Peyer's patch (tissue), 4 donors: ENCODE measurements at regions not wholly inside any gene's neighbourhood (a gene's known extent, or its start where the extent isn't known, plus 50 kb on each side); places are given as distances from the start of the nearest gene placed in this dataset.

Source experiments
- POLR2A ChIP-seq, 2 donors: fragments of 450-650 bp; IDR thresholded peaks; one replicate each; pipeline ENCODE4 v1.5.1; 2017; ENCODE audit warnings: antibody characterized with exemption in 2 of 2, mild to moderate bottlenecking in 2 of 2, moderate library complexity in 2 of 2
- TF ChIP-seq, protein P1 (sequence below), 6 experiments: fragments of 450-650 bp in 4 of 6; fragments of 200-600 bp in 2 of 6; sonication (generic) in 1 of 6; IDR thresholded peaks; one replicate each; pipeline ENCODE4 v1.5.1; 2017 to 2019; ENCODE audit warnings: antibody characterized with exemption in 6 of 6, mild to moderate bottlenecking in 3 of 6, moderate library complexity in 1 of 6

DNA sequence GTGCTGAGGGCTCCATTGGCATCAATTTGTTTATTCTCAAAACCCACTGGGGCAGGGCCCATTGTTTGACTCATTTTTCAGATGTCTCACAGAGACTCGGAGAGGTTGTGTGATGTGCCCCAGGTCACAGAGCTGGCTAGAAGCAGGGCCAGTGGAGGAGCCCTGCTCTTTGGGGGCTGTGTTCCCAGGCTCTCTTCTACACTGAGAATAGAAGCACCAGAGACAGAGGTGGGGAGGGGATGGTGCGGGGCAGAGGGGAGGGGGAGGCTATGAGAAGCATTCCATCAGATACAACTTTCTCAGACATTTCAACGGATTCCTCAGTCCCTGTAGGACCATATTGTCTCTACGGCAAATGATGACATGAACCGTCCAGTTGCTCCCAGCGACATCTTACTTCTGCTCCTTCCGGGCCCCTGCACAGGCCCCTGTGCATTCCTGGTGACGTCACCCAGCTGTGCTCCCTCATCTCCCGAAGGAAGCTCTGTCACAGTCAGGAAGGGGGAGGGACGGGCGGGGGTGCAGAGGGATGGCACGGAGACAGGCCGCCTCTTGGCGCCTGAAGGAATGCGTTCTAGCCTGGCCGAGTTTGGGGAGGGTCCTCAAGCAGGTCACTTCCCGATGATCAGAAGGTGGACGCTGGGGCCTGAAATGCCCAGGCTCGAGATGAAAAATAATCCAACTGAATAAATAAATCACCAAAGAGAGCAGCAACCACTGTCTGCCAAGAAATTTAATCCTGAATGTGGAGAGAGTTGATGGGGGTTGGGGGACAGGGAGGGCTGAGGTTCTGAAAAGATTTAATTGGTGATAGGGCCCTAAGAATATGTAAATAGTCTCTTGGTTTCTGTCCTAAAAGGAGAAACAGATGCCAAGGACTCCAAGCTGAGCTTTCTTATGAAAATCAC lies 114.1 kb downstream of the NOG start:
- TF ChIP-seq POLR2A (IDR thresholded peaks at IDR 0.05): no peak
- TF ChIP-seq, protein P1, sequence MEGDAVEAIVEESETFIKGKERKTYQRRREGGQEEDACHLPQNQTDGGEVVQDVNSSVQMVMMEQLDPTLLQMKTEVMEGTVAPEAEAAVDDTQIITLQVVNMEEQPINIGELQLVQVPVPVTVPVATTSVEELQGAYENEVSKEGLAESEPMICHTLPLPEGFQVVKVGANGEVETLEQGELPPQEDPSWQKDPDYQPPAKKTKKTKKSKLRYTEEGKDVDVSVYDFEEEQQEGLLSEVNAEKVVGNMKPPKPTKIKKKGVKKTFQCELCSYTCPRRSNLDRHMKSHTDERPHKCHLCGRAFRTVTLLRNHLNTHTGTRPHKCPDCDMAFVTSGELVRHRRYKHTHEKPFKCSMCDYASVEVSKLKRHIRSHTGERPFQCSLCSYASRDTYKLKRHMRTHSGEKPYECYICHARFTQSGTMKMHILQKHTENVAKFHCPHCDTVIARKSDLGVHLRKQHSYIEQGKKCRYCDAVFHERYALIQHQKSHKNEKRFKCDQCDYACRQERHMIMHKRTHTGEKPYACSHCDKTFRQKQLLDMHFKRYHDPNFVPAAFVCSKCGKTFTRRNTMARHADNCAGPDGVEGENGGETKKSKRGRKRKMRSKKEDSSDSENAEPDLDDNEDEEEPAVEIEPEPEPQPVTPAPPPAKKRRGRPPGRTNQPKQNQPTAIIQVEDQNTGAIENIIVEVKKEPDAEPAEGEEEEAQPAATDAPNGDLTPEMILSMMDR (IDR thresholded peaks at IDR 0.05): no peak
